NCI-H524 treated with DMSO at 0.1 percent for 48 hours (cell line): ENCODE measurements at regions not wholly inside any gene's neighbourhood (a gene's known extent, or its start where the extent isn't known, plus 50 kb on each side); places are given as distances from the start of the nearest gene placed in this dataset.
"Not testable (repeated sequence)": the region's sequence is repeated elsewhere in the genome, so short reads cannot be mapped to it uniquely, and the experiment has no call there.

ENCODE experiments used
- DNase-seq: peaks from one replicate; lab custom pipeline; 2025; lab: John Stamatoyannopoulos, UW

- DNase-seq, result no peak
These were observed 76.6 kb upstream of the PMEPA1 start for GRCh38 chr20:57786304-57786932.

DNA sequence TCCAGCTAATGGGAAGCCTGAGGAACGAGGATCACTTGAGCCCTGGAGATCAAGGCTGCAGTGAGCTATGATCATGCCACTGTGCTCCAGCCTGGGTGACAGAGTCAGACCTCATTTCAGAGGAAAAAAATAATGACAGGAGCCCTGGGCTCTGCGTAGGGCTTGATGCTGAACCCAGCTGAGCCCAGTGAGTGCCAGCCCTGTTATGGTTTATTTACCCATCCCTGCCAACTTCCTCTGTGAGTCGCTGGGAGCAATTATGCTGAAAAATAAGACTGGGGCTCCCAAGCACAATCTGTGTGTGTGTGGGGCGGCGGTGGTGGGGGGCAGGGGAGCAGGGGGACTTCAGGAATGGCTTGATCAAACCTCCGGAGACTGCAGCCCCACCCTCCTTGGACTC lies 75.9 kb upstream of the PMEPA1 start:
- no peak for DNase-seq

DNA sequence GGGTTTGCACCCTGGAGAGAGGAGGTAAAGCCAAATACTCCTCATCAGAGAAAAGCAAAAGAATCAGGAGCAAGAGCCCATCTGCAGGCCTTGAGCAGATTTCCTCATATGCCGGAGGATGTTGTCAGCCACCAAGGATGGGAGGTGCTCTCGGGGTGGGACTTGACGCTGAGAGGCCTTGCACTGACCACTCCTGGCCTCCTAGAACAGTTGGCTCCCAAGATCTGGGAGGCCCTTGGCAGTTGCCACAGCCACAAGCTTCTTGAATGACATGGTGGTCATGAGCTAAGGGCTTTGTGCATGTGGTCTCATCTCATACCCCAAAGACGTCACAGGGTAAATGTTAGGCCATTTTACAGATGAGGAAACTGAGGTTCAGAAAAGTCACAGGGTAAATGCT lies 75.2 kb upstream of the PMEPA1 start:
- DNase-seq, result no peak

DNA sequence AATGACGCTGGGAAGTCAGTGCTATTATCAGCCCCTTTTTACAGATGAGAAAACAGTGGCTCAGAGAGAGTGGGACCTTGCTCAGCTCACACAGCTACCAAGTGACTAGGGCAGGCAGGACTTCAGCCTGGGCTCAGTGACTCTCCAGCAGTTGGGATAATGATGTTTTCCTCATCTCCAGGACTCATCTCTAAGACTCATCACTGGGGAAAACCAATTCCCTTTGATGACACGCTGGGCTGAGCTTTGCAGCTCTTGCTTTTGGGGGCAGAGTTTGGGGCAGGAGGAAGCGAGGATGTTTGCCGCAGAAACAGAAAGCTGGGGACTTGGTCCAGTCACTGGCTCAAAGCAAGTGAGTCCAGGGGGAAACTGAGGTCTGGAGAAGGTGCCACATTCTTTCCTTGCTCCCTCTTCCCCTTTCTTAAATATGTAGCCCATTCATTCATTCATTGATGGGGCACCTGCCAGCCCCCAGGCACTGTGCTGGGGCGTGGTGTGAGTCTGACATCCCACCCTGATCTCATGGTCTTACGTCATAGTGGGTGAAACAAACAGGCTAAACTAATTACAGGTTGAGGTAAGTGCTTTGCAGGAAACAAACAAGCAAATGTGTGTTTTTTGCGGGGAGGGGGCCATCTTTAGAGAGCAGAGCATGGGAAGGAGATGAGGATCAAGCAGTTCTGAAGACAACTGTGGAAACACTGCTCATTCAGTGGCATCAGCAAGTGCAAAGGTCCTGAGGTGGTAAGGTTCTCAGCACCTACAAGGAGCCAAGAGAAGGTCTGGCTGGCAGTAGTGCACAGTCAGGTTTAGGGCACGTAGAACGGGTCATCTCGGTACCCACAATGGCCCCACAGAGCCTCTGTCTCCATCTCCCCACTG lies 74.4 kb upstream of the PMEPA1 start:
- no peak for DNase-seq

DNA sequence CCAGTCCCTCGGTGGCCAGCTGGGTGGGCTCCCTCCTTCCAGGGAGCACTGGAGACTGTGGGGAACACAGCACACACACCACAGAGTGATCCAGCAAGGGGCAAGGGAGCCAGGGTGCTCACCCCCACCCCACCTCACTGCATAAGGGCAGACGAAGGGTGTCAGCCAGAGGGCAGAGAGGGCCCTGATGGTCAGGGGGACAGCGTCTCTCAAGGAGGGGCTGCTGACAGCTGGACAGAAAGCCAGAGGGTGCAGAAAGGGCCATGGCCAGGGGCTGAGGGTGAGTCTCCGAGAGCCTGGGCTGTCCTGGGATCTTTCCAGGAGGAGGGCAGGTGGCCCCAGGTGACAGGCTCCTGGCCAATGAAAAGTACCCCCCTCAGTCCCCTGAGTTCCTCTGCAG lies 73.4 kb upstream of the PMEPA1 start:
- no peak for DNase-seq

GRCh38 chr20:57782631-57783041 lies 72.8 kb upstream of the PMEPA1 start:
- no peak for DNase-seq

GRCh38 chr20:57781901-57782300 lies 72.1 kb upstream of the PMEPA1 start:
- no peak for DNase-seq

- DNase-seq, result no peak
These were observed 71.1 kb upstream of the PMEPA1 start for GRCh38 chr20:57780906-57781305.

- DNase-seq, result no peak
These were observed 70.6 kb upstream of the PMEPA1 start for GRCh38 chr20:57780398-57780797.

GRCh38 chr20:57779401-57780003 lies 69.7 kb upstream of the PMEPA1 start:
- no peak for DNase-seq

DNA sequence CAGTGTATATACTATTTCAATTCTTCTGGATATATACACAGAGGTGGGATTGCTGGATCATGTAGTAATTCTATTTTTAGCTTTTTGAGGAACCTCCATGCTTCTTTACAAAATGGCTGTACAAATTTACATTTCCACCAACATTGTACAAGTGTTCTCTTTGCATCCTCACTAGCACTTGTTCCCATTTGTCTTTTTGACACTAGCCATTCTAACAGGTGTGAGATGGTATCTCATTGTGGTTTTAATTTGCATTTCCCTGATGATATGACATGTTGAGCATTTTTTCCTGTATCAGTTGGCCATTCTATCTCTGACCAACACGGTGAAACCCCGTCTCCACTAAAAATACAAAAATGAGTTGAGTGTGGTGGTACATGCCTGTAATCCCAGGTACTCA lies 68.1 kb upstream of the PMEPA1 start:
- no peak for DNase-seq

DNA sequence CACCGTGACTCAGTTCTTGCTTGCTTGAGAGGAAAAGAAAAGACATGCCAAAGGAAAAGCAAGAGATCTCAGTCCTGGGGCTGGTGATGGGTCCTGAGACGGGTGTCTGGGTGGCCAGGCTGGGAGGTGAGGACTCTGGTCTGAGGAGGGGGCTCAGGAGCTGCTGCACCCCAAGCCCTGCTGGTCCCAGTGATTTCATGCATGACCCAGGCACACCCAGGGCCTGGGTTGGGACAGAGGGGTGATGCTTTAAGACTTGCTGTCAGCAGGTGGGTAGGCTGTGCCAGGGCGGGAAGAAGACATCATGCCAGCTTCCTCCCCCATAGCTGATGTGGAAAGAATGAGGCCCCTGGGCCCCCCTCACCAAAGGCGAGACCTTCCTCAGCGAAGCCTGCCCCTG lies 65.1 kb upstream of the PMEPA1 start:
- no peak for DNase-seq

- no peak for DNase-seq
These were observed 64.5 kb upstream of the PMEPA1 start for GRCh38 chr20:57774111-57774880.

GRCh38 chr20:57773059-57773815 lies 63.4 kb upstream of the PMEPA1 start:
- no peak for DNase-seq

- DNase-seq, result peak; percentile 54
These were observed 62.6 kb upstream of the PMEPA1 start for GRCh38 chr20:57772349-57772964.

- DNase-seq, result no peak
These were observed 61.3 kb upstream of the PMEPA1 start for GRCh38 chr20:57770852-57771720.

- DNase-seq, result not testable (repeated sequence)
These were observed 60.6 kb upstream of the PMEPA1 start for GRCh38 chr20:57770401-57770800.

DNA sequence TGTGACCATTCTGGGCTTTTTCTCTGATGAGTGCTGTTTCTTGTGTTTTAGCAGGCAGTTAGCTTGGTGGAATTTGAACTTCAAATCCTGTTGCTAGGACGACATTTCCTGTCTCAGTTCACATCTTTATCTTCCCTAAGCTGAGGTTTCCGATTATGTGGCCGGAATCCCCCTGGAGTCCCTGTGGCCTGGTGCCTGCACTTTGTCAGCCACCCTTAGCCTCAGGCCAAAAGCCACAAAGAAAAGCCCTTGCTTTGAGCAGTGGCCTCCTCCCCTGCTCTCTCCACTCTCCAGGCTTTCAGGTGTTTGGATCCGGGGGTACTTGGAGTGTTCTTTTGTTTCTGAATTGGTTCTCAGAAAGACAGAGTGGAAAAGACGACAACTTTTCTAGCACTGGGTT lies 59.9 kb upstream of the PMEPA1 start:
- DNase-seq, result no peak

- no peak for DNase-seq
These were observed 58.7 kb upstream of the PMEPA1 start for GRCh38 chr20:57768519-57768918.

GRCh38 chr20:57767441-57767840 lies 57.6 kb upstream of the PMEPA1 start:
- no peak for DNase-seq
